H1 (cell line): ENCODE measurements at regions not wholly inside any gene's neighbourhood (a gene's known extent, or its start where the extent isn't known, plus 50 kb on each side); places are given as distances from the start of the nearest gene placed in this dataset.

Experiments
- CTCF ChIA-PET: fragments of 300-600 bp; sonication (Branson Sonifier 250); formaldehyde crosslinking; loops from one replicate; lab custom pipeline; 2021; ENCODE audit not compliant: partially characterized antibody; lab: Charles Lee
- POLR2A ChIA-PET: fragments of 300-600 bp; sonication (Branson Sonifier 250); formaldehyde crosslinking; loops from one replicate; lab custom pipeline; 2021; ENCODE audit warnings: inconsistent platforms; ENCODE audit not compliant: partially characterized antibody; lab: Charles Lee
- DNase-seq, 2 experiments: peaks; one replicate each; pipeline versions ENCODE4 v3.0.0 to v3.0.0-alpha.2; 2010 to 2022; ENCODE audit warnings: low spot score in 2 of 2, low read depth in 1 of 2, mixed read lengths in 1 of 2
- FAIRE-seq: peaks from 2 replicates; lab custom pipeline; 2011; peaks lifted over from hg19 to GRCh38; lab: Jason Lieb, UNC
- H2AFZ ChIP-seq: 2 replicates; pipeline ENCODE4 v1.8.1; 2012; ENCODE audit warnings: low read length, inconsistent platforms
- H2AK5ac ChIP-seq: 2 replicates; pipeline ENCODE4 v1.6.1; 2013; ENCODE audit warnings: low read depth, low read length
- H2BK120ac ChIP-seq: replicated peaks from 2 replicates; pipeline ENCODE3; 2013; ENCODE audit warnings: low read depth, low read length, inconsistent platforms
- H2BK12ac ChIP-seq: 2 replicates; pipeline ENCODE4 v1.6.1; 2013; ENCODE audit warnings: low read depth, low read length
- H2BK15ac ChIP-seq: 2 replicates; pipeline ENCODE4 v1.6.1; 2013; ENCODE audit warnings: low read length
- H2BK20ac ChIP-seq: 2 replicates; pipeline ENCODE4 v1.6.1; 2013; ENCODE audit warnings: low read length
- H2BK5ac ChIP-seq: 2 replicates; pipeline ENCODE4 v1.6.1; 2013; ENCODE audit warnings: low read depth, low read length
- H3K14ac ChIP-seq: 2 replicates; pipeline ENCODE4 v1.6.1; 2013; ENCODE audit warnings: inconsistent platforms; ENCODE audit not compliant: insufficient read length
- H3K18ac ChIP-seq: 2 replicates; pipeline ENCODE4 v1.6.1; 2013; ENCODE audit warnings: low read length; ENCODE audit errors: extremely low read depth
- H3K23ac ChIP-seq: 2 replicates; pipeline ENCODE4 v1.6.1; 2013; ENCODE audit warnings: inconsistent platforms; ENCODE audit not compliant: insufficient read length
- H3K23me2 ChIP-seq: 2 replicates; pipeline ENCODE4 v1.6.1; 2013; ENCODE audit warnings: low read depth, low read length
- H3K27ac ChIP-seq: 2 replicates; pipeline ENCODE4 v1.6.1; 2011; ENCODE audit warnings: low read depth, low read length, inconsistent platforms
- H3K27me3 ChIP-seq, 4 experiments: replicated peaks in 1 of 4; 1 replicate in 1 of 4; 2 replicates in 3 of 4; pipeline versions ENCODE4 v1.6.1 to v1.8.1; 2011 to 2013; ENCODE audit warnings: low read length in 3 of 4, mild to moderate bottlenecking in 3 of 4, inconsistent platforms in 2 of 4, mixed read lengths in 2 of 4, moderate library complexity in 1 of 4; ENCODE audit not compliant: control insufficient read depth in 3 of 4, insufficient read depth in 3 of 4; ENCODE audit errors: extremely low read depth in 1 of 4
- H3K36me3 ChIP-seq, 4 experiments: 2 replicates each; pipeline versions ENCODE4 v1.6.1 to v1.8.1; 2011 to 2013; ENCODE audit warnings: mild to moderate bottlenecking in 4 of 4, low read length in 3 of 4, moderate library complexity in 2 of 4, control low read depth in 1 of 4, inconsistent platforms in 1 of 4; ENCODE audit not compliant: insufficient read depth in 4 of 4, control insufficient read depth in 2 of 4
- H3K4ac ChIP-seq: replicated peaks from 2 replicates; pipeline ENCODE3; 2013; ENCODE audit warnings: low read length, low read depth, mixed read lengths, inconsistent platforms; ENCODE audit not compliant: insufficient read length
- H3K4me1 ChIP-seq, 4 experiments: replicated peaks in 1 of 4; 1 replicate in 1 of 4; 2 replicates in 3 of 4; pipeline versions ENCODE4 v1.6.1 to v1.8.1; 2011 to 2013; ENCODE audit warnings: low read length in 3 of 4, inconsistent platforms in 2 of 4, mixed read lengths in 1 of 4; ENCODE audit not compliant: insufficient read depth in 4 of 4, control insufficient read depth in 3 of 4
- H3K4me2 ChIP-seq, 2 experiments: 2 replicates each; pipeline versions ENCODE4 v1.6.1 to v1.8.1; 2011 to 2013; ENCODE audit warnings: low read depth in 2 of 2, low read length in 2 of 2, control low read depth in 1 of 2, inconsistent platforms in 1 of 2, mild to moderate bottlenecking in 1 of 2; ENCODE audit not compliant: insufficient read depth in 1 of 2
- H3K4me3 ChIP-seq, 4 experiments: fragments of 200-600, 300-600 bp in 1 of 4; sonication (generic), shearing (Covaris generic), sonication (Bioruptor Twin) in 1 of 4; 2 replicates each; pipeline versions ENCODE4 v1.5.1 to v1.8.1; 2011 to 2016; ENCODE audit warnings: low read length in 4 of 4, low read depth in 3 of 4, control low read depth in 2 of 4, inconsistent platforms in 2 of 4, mild to moderate bottlenecking in 2 of 4, mixed read lengths in 1 of 4, moderate library complexity in 1 of 4; ENCODE audit not compliant: insufficient read depth in 2 of 4; ENCODE audit errors: extremely low read depth in 1 of 4
- H3K56ac ChIP-seq: replicated peaks from 2 replicates; pipeline ENCODE3; 2013; ENCODE audit warnings: low read depth, mild to moderate bottlenecking, mixed read lengths, low read length, inconsistent platforms; ENCODE audit not compliant: insufficient read length
- H3K79me1 ChIP-seq: 2 replicates; pipeline ENCODE4 v1.6.1; 2013; ENCODE audit warnings: low read depth, low read length, control low read depth
- H3K79me2 ChIP-seq, 2 experiments: 2 replicates each; pipeline versions ENCODE4 v1.6.1 to v1.8.1; 2012 to 2013; ENCODE audit warnings: low read length in 2 of 2, mild to moderate bottlenecking in 2 of 2, inconsistent platforms in 1 of 2; ENCODE audit not compliant: insufficient read depth in 2 of 2, control insufficient read depth in 1 of 2
- H3K9ac ChIP-seq, 4 experiments: replicated peaks in 1 of 4; 1 replicate in 1 of 4; 2 replicates in 3 of 4; pipeline versions ENCODE4 v1.6.1 to v1.8.1; 2011 to 2013; ENCODE audit warnings: low read depth in 3 of 4, low read length in 3 of 4, control low read depth in 2 of 4, mild to moderate bottlenecking in 2 of 4, moderate library complexity in 2 of 4, inconsistent platforms in 1 of 4; ENCODE audit errors: extremely low read depth in 1 of 4
- H3K9me3 ChIP-seq, 2 experiments: 2 replicates each; pipeline versions ENCODE4 v1.6.1 to v1.8.1; 2012 to 2013; ENCODE audit warnings: mild to moderate bottlenecking in 2 of 2, moderate library complexity in 2 of 2, control low read depth in 1 of 2, inconsistent platforms in 1 of 2, low read depth in 1 of 2, low read length in 1 of 2, mixed read lengths in 1 of 2; ENCODE audit not compliant: insufficient read depth in 2 of 2
- H4K20me1 ChIP-seq, 2 experiments: replicated peaks in 1 of 2; 2 replicates each; pipeline versions ENCODE3 to v1.8.1; 2011 to 2013; ENCODE audit warnings: inconsistent platforms in 2 of 2, low read length in 2 of 2, mild to moderate bottlenecking in 1 of 2; ENCODE audit not compliant: insufficient read depth in 2 of 2, control insufficient read depth in 1 of 2
- H4K5ac ChIP-seq: 2 replicates; pipeline ENCODE4 v1.6.1; 2013; ENCODE audit warnings: low read length, low read depth, mixed read lengths, inconsistent platforms; ENCODE audit not compliant: insufficient read length
- H4K8ac ChIP-seq: 2 replicates; pipeline ENCODE4 v1.8.0; 2013; ENCODE audit warnings: mild to moderate bottlenecking, moderate library complexity, low read length, inconsistent platforms; ENCODE audit not compliant: insufficient read depth; ENCODE audit errors: extremely low read depth
- H4K91ac ChIP-seq: replicated peaks from 2 replicates; pipeline ENCODE3; 2013; ENCODE audit warnings: low read length, mixed read lengths, inconsistent platforms; ENCODE audit not compliant: insufficient read length
- WGBS, 2 experiments: shearing (Covaris generic) in 1 of 2; methylation state at CpG; one replicate each; pipeline versions ENCODE4 v1.1.6 to v1.1.7; 2013 to 2015; ENCODE audit warnings: low lambda C conversion rate in 2 of 2, mixed read lengths in 2 of 2, inconsistent platforms in 1 of 2, low coverage in 1 of 2, missing lambda C conversion rate in 1 of 2; ENCODE audit not compliant: insufficient replicate concordance in 2 of 2, insufficient coverage in 1 of 2, insufficient read length in 1 of 2; ENCODE audit errors: extremely low coverage in 1 of 2, missing lambda C conversion rate in 1 of 2; 5-methylcytosine and 5-hydroxymethylcytosine counted together

- Histone ChIP-seq H3K36me3 (no peaks in the 10 kb centered on the region), H2AK5ac (no peak overlapping the region), H3K23me2 (no peaks in the 10 kb centered on the region; the same call in 1 of the 2 replicates), H3K27ac (no peak overlapping the region), H2AFZ (no peak overlapping the region), H3K27me3 (no peaks in the 10 kb centered on the region), H3K4me1 (no peaks in the 10 kb centered on the region), H3K4me2 (no peak overlapping the region), H3K9ac (no peak overlapping the region), H3K18ac (no peak overlapping the region), H3K4ac (no peak overlapping the region), H2BK15ac (no peak overlapping the region), H2BK120ac (no peak overlapping the region), H4K8ac (no peak overlapping the region), H2BK5ac (no peak overlapping the region), H3K79me1 (no peaks in the 10 kb centered on the region), H2BK20ac (no peak overlapping the region), H3K9me3 (no peaks in the 10 kb centered on the region; a peak in 1 of 4 replicates), H4K5ac (no peak overlapping the region), H2BK12ac (no peak overlapping the region), H3K4me3 (no peak overlapping the region), H4K20me1 (no peaks in the 10 kb centered on the region), H4K91ac (no peak overlapping the region), H3K14ac (no peak overlapping the region), H3K56ac (no peak overlapping the region), H3K23ac (no peak overlapping the region), H3K79me2 (no peaks in the 10 kb centered on the region)
- FAIRE-seq (no peak), DNase-seq (no peak)
- 84% methylated on average over 2 of the region's 2 CpGs; no CpG with 5 or more reads in 1 of the 2 experiments for WGBS, 2 experiments
- POLR2A ChIA-PET = interaction anchor here (0.7 kb wide), 1 partner anchor 51 kb away, joined by 3 read pairs; no protein-coding TSS in a partner anchor
- CTCF ChIA-PET = interaction anchor here (0.6 to 1.4 kb wide), 7 partner anchors 25 to 294 kb away, joined by 3 to 4 read pairs (median 3); no protein-coding TSS in a partner anchor
Observed at GRCh38 chr2:41806286-41806685, 241.5 kb upstream of the PKDCC start.
